Right atrium auricular region (tissue), 2 donors: ENCODE measurements at regions not wholly inside any gene's neighbourhood (a gene's known extent, or its start where the extent isn't known, plus 50 kb on each side); places are given as distances from the start of the nearest gene placed in this dataset.

Source experiments
- DNase-seq: peaks from one replicate; pipeline ENCODE4 v3.0.0-alpha.2; 2019; ENCODE audit warnings: low spot score
- H3K27ac ChIP-seq, 2 donors: fragments of 200-600 bp; sonication (generic); 1 replicate in 1 of 2; 2 replicates in 1 of 2; pipeline ENCODE4 v1.5.1; 2016 to 2019
- H3K27me3 ChIP-seq, 2 donors: fragments of 200-600 bp; sonication (generic); one replicate each; pipeline versions ENCODE4 v1.5.1 to v1.6.0; 2017 to 2019
- H3K36me3 ChIP-seq: fragments of 200-600 bp; sonication (generic); one replicate; pipeline ENCODE4 v1.5.1; 2016
- H3K4me1 ChIP-seq, 2 donors: fragments of 200-600 bp; sonication (generic); one replicate each; pipeline versions ENCODE4 v1.5.1 to v1.6.0; 2017 to 2019
- H3K4me3 ChIP-seq, 2 donors: fragments of 200-600 bp; sonication (generic); 1 replicate in 1 of 2; 2 replicates in 1 of 2; pipeline ENCODE4 v1.5.1; 2017 to 2019; ENCODE audit warnings: mild to moderate bottlenecking in 1 of 2, moderate library complexity in 1 of 2
- H3K9me3 ChIP-seq, 2 donors: fragments of 200-600 bp; sonication (generic); one replicate each; pipeline ENCODE4 v1.5.1; 2019
- CTCF ChIP-seq, 2 donors: fragments of 200-600 bp; sonication (generic); IDR thresholded peaks; one replicate each; pipeline ENCODE4 v1.5.1; 2019; ENCODE audit warnings: antibody characterized with exemption in 2 of 2

- H3K27ac ChIP-seq, result no peak overlapping the region
- no peak for TF ChIP-seq CTCF (IDR thresholded peaks at IDR 0.05)
These were observed 117.9 kb downstream of the JCAD start for GRCh38 chr10:29941476-29941875.

GRCh38 chr10:29932991-29933390, 126.4 kb downstream of the JCAD start:
- peaks cover 0 to 4% of the 10 kb centered on the region in 2 donors for H3K9me3 ChIP-seq
- H3K4me3 ChIP-seq, result no peak overlapping the region
- H3K4me1 ChIP-seq, result no peaks in the 10 kb centered on the region
- TF ChIP-seq CTCF (IDR thresholded peaks at IDR 0.05), result no peak
- DNase-seq, result no peak
- H3K36me3 ChIP-seq, result no peaks in the 10 kb centered on the region
- H3K27ac ChIP-seq, result no peak overlapping the region
- no peaks in the 10 kb centered on the region for H3K27me3 ChIP-seq

More at GRCh38 chr10:29941476-29941875, 117.9 kb downstream of the JCAD start:
- Histone ChIP-seq H3K4me3 (no peak overlapping the region), H3K36me3 (no peaks in the 10 kb centered on the region), H3K27me3 (no peaks in the 10 kb centered on the region), H3K9me3 (peaks cover 0 to 4% of the 10 kb centered on the region in 2 donors), H3K4me1 (peaks cover 0 to 5% of the 10 kb centered on the region in 2 donors)
- no peak for DNase-seq

GRCh38 chr10:29931833-29932232, 127.6 kb downstream of the JCAD start:
- no peak overlapping the region for H3K27ac ChIP-seq
- no peak for DNase-seq
- no peaks in the 10 kb centered on the region for H3K36me3 ChIP-seq
- no peaks in the 10 kb centered on the region for H3K4me1 ChIP-seq
- H3K27me3 ChIP-seq, result no peaks in the 10 kb centered on the region
- TF ChIP-seq CTCF (IDR thresholded peaks at IDR 0.05), result no peak
- H3K4me3 ChIP-seq, result no peak overlapping the region
- peaks cover 0 to 4% of the 10 kb centered on the region in 2 donors for H3K9me3 ChIP-seq

- H3K9me3 ChIP-seq, result peaks cover 0 to 4% of the 10 kb centered on the region in 2 donors
- H3K4me3 ChIP-seq, result no peak overlapping the region
- no peak overlapping the region for H3K27ac ChIP-seq
- no peak for DNase-seq
- H3K27me3 ChIP-seq, result no peaks in the 10 kb centered on the region
- no peaks in the 10 kb centered on the region for H3K36me3 ChIP-seq
- TF ChIP-seq CTCF (IDR thresholded peaks at IDR 0.05), result no peak
- H3K4me1 ChIP-seq, result no peaks in the 10 kb centered on the region
These were observed 130.4 kb downstream of the JCAD start for GRCh38 chr10:29929006-29929405.

GRCh38 chr10:29926693-29927048, 132.7 kb downstream of the JCAD start:
- H3K4me1 ChIP-seq, result no peaks in the 10 kb centered on the region
- no peak overlapping the region for H3K4me3 ChIP-seq
- no peak for DNase-seq
- no peaks in the 10 kb centered on the region for H3K36me3 ChIP-seq
- no peaks in the 10 kb centered on the region for H3K9me3 ChIP-seq
- H3K27me3 ChIP-seq, result no peaks in the 10 kb centered on the region
- no peak overlapping the region for H3K27ac ChIP-seq
- peak in 1 of 2 donors; percentile 55 for TF ChIP-seq CTCF (IDR thresholded peaks at IDR 0.05)
